Hindlimb muscle (tissue), 1 donor: ENCODE measurements at regions not wholly inside any gene's neighbourhood (a gene's known extent, or its start where the extent isn't known, plus 50 kb on each side); places are given as distances from the start of the nearest gene placed in this dataset.
"Not testable (repeated sequence)": the region's sequence is repeated elsewhere in the genome, so short reads cannot be mapped to it uniquely, and the experiment has no call there.

Experiments used
- DNase-seq: peaks from one replicate; pipeline ENCODE4 v3.0.0-alpha.2; 2013

DNA sequence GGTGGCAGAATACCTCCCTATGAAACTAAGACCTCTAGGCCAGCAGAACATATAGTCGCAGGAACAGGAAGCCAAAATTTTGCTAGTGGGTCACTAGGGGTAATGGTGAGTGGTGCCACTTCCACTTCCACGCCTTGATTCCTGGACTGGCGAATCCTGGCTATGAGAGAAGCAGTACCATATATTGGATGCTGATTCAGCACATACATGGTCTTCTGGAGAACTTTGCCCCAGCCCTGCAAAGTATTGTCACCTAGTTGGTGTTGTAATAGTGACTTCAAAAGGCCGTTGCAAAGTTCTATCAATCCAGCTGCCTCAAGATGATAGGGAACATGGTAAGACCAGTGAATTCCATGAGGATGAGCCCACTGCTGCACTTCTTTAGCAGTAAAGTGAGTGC is 769.8 kb upstream of the GYPC start:
- no peak for DNase-seq

GRCh38 chr2:125901278-125901677 is 754.7 kb upstream of the GYPC start:
- no peak for DNase-seq

DNA sequence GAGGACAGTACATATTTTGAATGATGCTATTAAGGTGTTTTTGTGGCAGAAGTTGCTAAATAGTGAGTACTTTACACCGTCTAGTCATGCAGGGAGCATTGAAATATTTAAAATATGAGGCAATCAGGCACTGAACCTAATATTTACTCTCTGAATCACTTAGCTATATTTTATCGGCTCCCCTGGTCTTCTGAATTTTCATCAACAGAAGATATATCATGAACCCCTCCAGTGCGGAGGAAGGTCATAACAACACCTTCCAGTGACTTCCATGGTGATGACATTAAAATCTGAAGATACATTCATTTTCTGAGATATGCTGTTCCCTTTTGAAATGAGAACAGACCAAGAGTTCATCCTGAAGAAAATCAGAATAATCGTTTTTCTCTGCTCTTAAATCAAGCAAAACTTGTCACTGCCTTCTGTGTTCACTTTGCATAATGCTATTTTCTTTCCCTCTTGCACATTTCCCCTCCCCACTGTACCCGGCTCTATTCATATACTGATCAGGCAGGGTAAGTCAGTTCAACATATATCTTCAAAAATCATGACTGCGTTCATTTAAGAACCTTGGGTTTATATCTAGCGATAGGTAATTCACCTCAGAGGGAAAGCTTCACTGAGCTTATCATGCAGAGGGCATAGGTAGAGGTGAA is 729.9 kb upstream of the GYPC start:
- no peak for DNase-seq

DNA sequence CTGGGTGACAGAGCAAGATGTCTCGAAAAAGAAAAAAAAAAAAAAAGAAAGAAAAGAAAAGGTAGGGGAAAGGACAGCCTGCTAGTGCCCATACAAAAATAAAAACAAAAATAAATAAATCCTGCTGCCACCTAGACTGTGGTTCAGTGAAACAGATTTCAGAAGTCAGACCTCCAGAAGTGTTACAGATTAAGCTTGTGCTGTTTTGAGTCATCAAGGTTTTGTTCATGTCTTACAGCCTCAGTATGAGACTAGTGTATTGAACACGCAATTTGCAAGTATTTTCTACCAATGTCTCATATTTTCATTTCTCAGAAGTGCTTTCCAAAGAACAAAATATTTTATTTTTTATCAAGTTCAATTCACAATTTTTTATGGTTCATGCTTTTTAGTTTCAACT is 720.4 kb upstream of the GYPC start:
- no peak for DNase-seq

- DNase-seq: no peak
Observed at GRCh38 chr2:125942585-125943424, 713.2 kb upstream of the GYPC start.

GRCh38 chr2:125959047-125959446 is 696.9 kb upstream of the GYPC start:
- no peak for DNase-seq

DNA sequence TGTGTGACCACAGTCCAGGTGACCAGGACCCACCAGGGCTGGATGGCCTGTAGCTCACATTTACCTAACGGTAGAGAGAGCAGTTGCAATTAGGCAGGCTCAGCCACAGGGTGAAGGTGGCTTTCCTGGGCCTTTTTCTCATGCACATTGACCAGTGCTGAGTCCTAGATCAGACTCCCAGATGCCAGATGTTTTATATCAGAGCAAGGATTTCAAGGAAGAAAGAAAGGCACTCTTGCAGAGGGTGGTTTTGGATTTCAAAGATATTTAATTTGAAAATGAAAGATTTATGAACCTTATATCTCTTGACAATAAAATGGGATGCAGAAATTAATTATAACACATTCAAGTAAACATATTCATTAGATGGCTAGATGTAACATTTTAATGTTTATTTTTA is 694.2 kb upstream of the GYPC start:
- no peak for DNase-seq

DNA sequence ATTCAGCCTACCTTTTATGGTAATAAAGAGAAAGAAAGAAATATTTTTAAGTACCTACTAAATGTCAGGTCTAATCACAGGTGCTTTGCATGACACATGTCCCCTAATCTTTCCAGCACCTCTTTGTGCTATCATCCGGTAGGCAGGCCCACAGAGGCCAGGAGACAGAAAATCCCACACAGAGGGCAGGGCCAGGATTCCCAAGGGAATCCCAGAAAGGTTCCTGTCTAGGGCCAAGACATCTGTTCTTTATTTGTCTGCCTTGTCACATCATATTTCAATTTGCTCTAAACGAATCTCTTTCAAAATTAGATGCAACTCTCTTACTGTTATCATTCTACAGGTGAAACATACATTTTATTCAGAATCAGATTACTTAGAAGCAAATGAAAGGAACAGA is 676.1 kb upstream of the GYPC start:
- DNase-seq: no peak

DNA sequence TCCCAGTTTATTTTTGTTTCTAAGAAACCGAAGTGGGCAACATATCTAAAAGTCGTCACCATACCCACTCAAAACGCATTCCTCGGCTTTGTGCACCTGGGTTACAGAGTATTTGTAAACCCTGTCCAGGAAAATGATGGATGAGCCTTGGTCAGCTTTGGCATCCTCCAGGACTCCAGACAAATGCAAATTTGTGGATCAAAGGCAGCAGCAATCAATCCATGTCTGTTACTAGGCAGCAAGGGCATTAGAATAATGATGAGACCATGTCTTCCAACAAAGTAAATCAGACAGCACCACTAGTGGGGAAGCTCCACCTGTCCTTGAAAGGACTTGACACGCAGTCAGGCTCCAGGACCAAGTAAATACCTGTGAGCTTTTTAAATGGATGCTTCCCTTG is 672.6 kb upstream of the GYPC start:
- DNase-seq: no peak

GRCh38 chr2:126029316-126029715 is 626.6 kb upstream of the GYPC start:
- no peak for DNase-seq

DNA sequence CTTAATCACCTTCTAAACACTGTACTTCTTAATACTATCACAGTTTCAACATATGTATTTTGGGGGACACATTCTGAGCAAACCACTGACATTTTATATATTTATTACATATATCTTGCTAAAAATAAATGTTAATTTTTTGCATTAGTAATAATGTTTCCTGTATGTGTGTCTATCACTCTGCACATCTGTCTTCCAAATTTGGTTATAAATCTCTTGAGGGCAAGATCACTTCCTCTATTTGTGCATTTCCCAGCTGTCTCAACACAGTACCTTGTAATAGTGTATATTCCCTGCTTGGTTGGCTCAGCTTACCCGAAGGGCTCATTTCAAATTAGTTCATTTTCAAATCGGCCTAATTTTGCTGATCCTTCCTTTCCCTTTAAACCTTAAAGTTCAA is 617.1 kb upstream of the GYPC start:
- DNase-seq: no peak

- DNase-seq: no peak
Observed at GRCh38 chr2:126041391-126042047, 614.4 kb upstream of the GYPC start.

DNA sequence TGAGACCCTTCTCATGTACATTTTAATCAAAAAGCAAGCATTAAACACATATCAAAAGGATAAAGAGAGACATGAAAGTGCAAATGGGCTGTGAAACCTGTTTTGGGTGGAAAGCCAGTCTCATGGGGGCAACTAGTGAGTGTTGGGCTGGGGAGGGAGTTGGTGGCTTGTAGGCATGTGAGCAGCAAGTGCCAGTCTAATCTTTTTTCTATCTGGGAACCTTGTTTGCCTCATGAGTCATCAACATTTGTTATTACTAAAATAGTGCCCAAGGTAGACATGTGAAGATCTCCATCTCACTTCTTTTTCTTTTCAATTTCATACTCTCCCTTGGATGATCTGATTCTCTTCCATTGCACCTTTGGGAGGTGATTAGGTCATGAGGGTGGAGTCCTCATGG is 613.9 kb upstream of the GYPC start:
- DNase-seq: no peak

DNA sequence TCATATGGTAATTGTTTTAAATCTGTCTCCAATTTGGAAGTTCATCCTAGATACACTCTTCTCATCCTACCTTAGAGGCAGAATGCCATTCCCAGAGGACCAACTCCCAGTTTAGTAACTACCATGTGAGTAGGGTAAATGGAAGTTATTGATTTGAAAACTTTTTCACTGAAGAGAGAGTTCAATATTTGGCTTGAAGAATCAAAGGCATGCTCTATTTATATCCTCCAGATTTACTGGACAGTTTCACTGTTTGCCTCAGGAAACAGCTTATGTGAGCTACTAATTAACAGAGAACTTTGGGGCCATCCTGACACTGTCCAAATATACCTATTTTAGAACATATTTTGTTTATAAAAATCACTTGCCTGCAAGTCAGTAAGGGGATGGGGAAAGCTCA is 607.2 kb upstream of the GYPC start:
- DNase-seq: no peak

GRCh38 chr2:126049461-126049860 is 606.5 kb upstream of the GYPC start:
- no peak for DNase-seq

- DNase-seq: no peak
Observed at GRCh38 chr2:126050991-126051736, 604.8 kb upstream of the GYPC start.

DNA sequence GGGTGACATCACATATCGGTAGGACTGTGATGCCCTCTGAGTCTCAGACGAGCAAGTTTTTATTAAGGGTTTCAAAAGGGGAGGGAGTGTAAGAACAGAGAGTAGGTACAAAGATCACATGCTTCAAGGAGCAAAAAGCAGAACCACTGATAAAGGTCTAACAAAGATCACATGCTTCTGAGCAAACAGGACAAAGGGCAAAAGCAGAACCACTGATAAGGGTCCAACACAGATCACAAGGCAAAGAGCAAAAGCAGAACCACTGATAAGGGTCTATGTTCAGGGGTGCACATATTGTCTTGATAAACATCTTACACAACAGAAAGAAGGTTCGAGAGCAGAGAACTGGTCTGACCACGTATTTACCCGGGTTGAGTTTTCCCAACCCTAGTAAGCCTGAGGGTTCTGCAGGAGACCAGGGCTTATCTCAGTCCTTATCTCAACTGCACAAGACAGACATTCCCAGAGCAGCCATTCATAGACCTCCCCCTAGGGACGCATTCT is 604.2 kb upstream of the GYPC start:
- DNase-seq: not testable (repeated sequence)

- no peak for DNase-seq
Observed at GRCh38 chr2:126059379-126059778, 596.6 kb upstream of the GYPC start.

- DNase-seq: no peak
Observed at GRCh38 chr2:126085011-126085795, 570.8 kb upstream of the GYPC start.

GRCh38 chr2:126100962-126101361 is 555.0 kb upstream of the GYPC start:
- DNase-seq: no peak

DNA sequence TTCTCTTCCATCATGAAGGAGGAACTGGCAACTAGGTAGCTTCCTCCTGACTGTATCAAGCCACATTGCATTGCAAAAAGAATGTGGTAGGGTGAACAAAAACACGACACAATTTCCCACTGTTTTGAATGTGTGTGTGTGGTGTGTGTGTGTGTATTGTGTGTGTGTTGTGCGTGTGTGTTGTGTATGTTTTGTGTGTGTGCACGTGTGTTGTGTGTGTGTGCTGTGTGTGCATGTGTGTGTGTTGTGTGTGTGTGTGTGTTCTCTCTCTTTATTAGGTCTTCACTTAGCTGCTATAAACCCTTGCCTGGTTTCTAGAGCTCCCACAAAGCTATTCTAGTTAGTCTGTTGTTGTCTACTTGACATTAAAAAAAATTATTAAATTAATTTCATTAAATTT is 550.0 kb upstream of the GYPC start:
- no peak for DNase-seq

GRCh38 chr2:126107883-126108282 is 548.1 kb upstream of the GYPC start:
- DNase-seq: no peak
